Type B pancreatic cell (in vitro differentiated cells): ENCODE measurements at regions not wholly inside any gene's neighbourhood (a gene's known extent, or its start where the extent isn't known, plus 50 kb on each side); places are given as distances from the start of the nearest gene placed in this dataset.
"Not testable (repeated sequence)": the region's sequence is repeated elsewhere in the genome, so short reads cannot be mapped to it uniquely, and the experiment has no call there.

Experiments
- DNase-seq: peaks from one replicate; pipeline ENCODE4 v3.0.0; 2021; ENCODE audit warnings: mixed read lengths; ENCODE audit not compliant: unreplicated experiment; ENCODE audit errors: extremely low spot score
- H3K27ac Mint-ChIP-seq: 2 replicates; pipeline ENCODE4 v1.8.0; 2021; ENCODE audit warnings: mild to moderate bottlenecking, mixed read lengths
- H3K27me3 Mint-ChIP-seq: 2 replicates; pipeline ENCODE4 v1.8.0; 2021; ENCODE audit warnings: mixed read lengths
- H3K36me3 Mint-ChIP-seq: 2 replicates; pipeline ENCODE4 v1.8.0; 2021; ENCODE audit warnings: mixed read lengths
- H3K4me1 Mint-ChIP-seq: one replicate; pipeline ENCODE4 v1.8.0; 2021; ENCODE audit warnings: mixed read lengths; ENCODE audit not compliant: unreplicated experiment
- H3K4me3 Mint-ChIP-seq: 2 replicates; pipeline ENCODE4 v1.8.0; 2021; ENCODE audit warnings: mild to moderate bottlenecking, mixed read lengths
- H3K9me3 Mint-ChIP-seq: 2 replicates; pipeline ENCODE4 v1.8.0; 2021; ENCODE audit warnings: mixed read lengths
- TF ChIP-seq, protein P1 (sequence below): fragments of 200-600 bp; sonication (generic); conservative IDR thresholded peaks from 2 replicates; pipeline ENCODE4 v1.5.0; 2021; ENCODE audit warnings: antibody characterized with exemption, mild to moderate bottlenecking

DNA sequence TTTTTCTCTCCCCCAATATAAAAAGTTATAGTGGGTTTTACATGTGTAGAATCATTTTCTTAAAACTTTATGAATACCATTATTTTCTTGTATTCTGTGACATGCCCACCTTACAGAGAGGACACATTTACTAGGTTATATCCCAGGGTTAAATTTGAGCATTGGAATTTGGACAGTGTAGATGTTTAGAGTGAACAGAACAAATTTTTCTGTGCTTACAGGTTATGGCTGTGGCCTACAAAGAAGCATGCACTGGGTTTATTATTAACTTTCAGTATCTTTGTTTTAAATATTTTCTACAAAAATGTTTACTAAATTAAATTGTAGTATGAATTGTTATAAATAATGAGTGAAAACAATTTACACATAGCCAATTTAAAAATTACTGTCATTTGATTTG is 51.3 kb upstream of the TRIM77 start:
- not testable (repeated sequence) for H3K36me3 Mint-ChIP-seq, H3K27ac Mint-ChIP-seq, H3K9me3 Mint-ChIP-seq, DNase-seq, H3K4me3 Mint-ChIP-seq, H3K4me1 Mint-ChIP-seq, H3K27me3 Mint-ChIP-seq

DNA sequence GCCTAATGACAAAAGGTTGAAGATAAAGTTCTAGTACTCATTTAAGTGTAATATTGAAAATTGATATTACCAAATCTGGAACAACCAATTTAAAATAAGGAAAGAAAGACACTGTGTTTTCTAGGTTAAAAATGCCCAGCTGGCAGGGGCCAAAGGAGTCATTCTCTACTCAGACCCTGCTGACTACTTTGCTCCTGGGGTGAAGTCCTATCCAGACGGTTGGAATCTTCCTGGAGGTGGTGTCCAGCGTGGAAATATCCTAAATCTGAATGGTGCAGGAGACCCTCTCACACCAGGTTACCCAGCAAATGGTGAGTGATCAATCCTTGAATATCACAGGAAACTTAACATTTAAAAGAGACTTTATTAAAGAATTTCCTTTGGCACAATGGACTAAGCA is 50.7 kb upstream of the TRIM77 start:
- not testable (repeated sequence) for H3K4me3 Mint-ChIP-seq, H3K27me3 Mint-ChIP-seq, H3K27ac Mint-ChIP-seq, H3K36me3 Mint-ChIP-seq, H3K4me1 Mint-ChIP-seq, DNase-seq, H3K9me3 Mint-ChIP-seq

DNA sequence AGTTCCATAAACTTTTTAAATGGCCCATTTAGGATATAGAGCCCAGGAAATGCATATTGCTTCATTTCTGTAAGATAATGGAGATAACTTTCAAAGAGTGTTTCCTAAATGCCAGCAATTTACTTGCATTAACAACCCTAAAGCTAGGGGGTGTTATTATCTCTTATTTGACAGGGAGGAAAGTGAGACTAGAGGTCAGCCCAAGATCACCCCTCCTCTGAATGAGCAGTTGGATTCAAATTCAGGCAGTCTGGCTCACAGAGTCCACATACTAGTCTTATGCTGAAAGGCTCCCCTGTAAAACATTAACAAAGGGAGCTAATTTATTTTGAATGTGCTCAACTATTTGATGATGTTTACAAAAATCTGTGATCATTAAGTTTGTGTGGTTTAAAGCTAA is 49.9 kb upstream of the TRIM77 start:
- Mint-ChIP-seq H3K9me3 (no peaks in the 10 kb centered on the region), H3K4me1 (no peaks in the 10 kb centered on the region), H3K4me3 (no peak overlapping the region), H3K27ac (no peak overlapping the region), H3K36me3 (no peaks in the 10 kb centered on the region), H3K27me3 (no peaks in the 10 kb centered on the region)
- DNase-seq = no peak
- TF ChIP-seq, protein P1, sequence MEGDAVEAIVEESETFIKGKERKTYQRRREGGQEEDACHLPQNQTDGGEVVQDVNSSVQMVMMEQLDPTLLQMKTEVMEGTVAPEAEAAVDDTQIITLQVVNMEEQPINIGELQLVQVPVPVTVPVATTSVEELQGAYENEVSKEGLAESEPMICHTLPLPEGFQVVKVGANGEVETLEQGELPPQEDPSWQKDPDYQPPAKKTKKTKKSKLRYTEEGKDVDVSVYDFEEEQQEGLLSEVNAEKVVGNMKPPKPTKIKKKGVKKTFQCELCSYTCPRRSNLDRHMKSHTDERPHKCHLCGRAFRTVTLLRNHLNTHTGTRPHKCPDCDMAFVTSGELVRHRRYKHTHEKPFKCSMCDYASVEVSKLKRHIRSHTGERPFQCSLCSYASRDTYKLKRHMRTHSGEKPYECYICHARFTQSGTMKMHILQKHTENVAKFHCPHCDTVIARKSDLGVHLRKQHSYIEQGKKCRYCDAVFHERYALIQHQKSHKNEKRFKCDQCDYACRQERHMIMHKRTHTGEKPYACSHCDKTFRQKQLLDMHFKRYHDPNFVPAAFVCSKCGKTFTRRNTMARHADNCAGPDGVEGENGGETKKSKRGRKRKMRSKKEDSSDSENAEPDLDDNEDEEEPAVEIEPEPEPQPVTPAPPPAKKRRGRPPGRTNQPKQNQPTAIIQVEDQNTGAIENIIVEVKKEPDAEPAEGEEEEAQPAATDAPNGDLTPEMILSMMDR = no peak
